Stimulated activated CD4-positive, alpha-beta T cell treated with anti-CD3 and anti-CD28 coated beads, Interleukin-15, amount 100 ng/mL, for 1 hour (primary cell): ENCODE measurements at regions not wholly inside any gene's neighbourhood (a gene's known extent, or its start where the extent isn't known, plus 50 kb on each side); places are given as distances from the start of the nearest gene placed in this dataset.
"Not testable (repeated sequence)": the region's sequence is repeated elsewhere in the genome, so short reads cannot be mapped to it uniquely, and the experiment has no call there.

ENCODE experiments used
- DNase-seq, 2 donors: peaks; one replicate each; pipeline ENCODE4 v3.0.0-alpha.2; 2020; ENCODE audit warnings: low read depth in 1 of 2, low spot score in 1 of 2

DNA sequence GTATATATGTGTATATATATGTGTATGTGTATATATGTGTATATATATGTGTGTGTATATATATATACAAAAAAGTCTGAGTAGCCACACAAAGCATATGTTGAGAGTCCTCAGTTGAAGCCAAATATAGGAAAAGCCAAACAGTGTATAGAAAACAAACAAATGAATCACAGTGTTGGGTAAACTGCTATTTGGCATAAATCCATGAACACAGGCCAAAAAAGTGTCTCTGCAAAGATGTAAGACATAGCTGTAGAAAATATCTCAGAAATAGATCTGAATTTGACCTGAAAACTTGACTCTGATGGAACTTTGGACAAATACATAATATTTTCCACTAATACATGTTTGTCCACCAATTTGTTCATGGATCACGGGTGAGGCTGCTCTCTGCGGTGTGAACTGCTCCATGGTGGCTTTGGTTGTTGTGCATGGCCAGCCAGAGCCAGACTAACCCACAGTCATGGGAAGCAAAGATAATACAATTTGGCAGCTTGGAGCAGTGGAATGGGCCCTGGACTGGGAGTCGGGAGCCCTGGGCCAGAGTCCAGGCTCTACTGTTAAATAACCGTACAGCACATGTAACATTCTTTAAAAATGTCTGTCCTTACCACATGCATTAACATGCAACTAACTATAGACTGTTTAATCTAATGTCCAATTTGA lies 76.9 kb upstream of the EED start:
- DNase-seq = no peak

DNA sequence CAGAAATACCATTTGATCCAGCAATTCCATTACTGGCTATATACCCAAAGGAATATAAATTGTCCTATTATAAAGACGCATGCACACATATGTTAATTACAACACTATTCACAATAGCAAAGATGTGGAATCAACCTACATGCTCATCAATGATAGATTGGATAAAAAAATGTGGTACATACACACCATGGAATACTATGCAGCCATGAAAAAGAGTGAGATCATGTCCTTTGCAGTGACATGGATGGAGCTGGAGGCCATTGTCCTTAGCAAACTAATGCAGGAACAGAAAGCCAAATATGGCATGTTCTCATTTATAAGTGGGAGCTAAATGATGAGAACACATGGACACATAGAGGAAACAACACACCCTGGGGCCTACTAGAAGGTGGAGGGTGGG lies 78.3 kb upstream of the EED start:
- DNase-seq = not testable (repeated sequence)

DNA sequence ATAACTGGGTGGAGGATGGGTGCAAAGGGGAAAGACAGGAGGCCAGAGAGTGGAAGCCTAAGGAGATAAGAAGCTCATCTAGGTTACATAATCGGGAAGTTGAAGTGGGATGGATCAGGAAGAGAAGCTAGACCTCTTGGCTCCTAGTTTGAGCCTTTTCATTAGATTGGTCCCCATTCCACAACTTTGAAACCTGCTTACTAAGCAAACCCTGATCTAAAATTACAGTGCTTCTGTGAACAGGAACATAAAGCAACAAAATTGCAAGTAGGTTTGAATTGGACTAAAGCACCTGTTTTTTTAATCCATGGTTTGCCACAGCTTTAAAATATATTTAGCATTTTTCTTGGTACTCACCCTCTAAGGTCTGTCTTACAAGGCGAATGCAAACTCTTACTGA lies 80.4 kb upstream of the EED start:
- DNase-seq = no peak

DNA sequence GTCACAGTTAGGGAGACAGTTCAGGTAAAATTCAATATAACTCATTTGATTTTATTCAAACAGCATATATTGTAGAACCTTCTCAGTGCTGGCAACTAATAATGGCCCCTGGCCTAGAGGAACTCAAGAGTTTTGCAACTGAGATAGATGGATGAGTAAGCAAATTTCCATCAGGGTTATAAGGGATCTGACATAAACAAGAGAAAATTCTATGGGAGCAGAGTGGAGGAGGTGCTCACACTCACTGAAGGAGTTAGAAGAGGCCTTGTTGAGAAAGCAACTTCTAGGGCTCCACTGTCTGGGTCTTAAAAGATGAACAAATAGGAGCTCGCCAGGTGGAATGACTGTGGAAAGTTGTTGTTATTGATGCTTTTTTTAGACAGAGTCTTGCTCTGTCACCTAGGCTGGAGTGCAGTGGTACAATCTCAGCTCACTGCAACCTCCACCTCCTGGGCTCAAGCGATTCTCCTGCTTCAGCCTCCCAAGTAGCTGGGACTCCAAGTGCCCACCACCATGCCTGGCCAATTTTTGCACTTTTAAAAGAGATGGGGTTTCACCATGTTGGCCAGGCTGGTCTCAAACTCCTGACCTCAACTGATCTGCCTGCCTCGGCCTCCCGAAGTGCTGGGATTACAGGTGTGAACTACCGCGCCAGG lies 81.2 kb upstream of the EED start:
- not testable (repeated sequence) for DNase-seq

DNA sequence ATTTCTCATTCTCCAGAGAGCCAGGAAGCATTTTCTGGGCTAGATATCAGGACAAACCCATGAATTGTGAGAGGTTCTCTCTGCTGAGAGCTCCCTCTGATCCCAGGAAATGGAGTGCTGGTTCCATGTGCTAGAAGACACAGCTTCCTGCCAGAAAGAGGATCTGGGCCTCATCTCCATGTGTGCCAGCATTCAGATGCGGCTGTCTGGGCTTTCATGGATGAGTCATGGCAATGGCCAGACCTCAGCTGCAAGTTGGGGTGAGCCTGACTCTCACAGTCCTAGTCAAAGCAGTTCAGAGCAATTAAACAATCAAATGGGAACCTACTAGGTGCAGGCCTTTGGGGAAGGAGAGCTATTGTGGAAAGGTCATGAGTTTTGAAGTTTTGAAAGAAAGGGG lies 82.3 kb upstream of the EED start:
- no peak for DNase-seq

DNA sequence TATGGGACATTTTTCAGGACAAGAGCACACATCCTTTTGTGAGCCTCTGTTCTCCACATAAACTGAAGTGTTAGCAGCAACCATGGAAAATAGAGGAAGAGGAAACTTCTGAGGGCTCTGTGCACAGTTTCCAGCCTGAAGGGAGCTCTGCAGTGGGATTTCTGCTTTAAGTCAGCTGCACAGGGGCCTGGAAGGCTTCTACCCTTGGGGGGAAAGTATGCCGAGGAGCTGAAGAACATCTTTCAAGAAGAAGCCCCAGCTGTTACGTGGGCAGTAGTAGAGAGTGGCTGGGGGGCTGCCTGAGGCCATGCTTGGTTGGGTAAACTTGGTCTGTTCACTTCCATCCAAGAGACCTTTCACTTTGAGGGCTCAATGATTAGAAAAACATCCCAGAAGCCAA lies 82.7 kb upstream of the EED start:
- no peak for DNase-seq

DNA sequence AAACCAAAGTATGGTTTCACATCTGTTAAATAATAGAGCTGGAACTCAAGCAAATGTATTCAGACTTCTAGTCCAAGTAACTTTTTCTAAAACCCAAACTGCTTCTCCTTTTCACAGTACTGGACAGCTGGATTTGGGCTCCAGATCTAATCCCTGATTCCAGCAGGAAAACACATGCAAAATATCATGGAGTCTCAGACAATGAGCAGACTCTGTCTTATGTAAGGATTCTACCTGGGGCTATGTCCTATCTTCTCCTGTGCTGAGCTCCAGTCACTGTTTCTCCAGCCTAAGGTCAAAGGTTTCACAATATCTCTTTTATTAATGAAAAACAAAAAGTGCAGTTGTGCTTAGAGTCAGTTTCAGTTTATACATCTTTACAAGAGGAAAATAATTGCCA lies 83.2 kb upstream of the EED start:
- no peak for DNase-seq

DNA sequence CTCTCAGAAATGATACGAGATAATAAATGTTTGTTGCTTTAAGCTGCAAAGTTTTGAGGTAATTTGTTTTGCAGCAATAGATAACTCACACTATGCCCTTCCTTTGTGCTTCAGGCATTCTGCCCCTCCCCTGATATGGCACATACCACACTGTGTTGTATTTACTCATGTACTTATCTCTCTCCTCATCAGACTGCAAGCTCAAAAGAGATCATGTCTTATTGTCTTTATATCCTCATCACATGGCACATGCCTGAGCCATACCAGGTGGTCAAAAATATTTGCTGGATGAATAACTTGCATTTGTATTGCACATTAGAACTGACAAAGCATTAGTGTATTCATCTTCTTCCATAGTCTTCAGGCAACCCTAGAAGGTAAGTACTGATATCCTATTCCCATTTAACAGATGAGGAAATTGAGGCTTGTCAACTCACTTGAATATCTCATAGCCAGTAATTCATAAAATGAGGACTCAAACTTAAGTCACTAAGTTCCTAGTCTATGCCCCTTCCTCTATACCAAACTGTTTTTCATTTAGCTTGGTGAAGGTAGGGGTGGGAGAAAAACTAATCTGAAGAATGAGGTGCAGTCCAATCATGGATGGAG lies 83.9 kb upstream of the EED start:
- no peak for DNase-seq

DNA sequence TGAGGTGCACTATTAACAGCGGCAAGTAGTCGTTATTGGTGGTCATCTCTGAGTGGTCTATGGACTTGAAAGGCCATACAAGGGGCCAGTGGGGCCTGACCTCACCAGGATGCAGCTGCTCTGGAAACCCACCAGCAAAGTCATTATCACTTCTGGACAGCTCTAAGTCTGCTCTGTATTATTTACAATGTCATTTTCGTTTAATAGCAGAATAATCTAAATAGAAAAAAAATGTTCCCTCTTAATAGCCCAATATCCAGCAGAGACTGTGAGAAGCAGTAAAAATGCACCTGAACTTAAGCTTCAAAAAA lies 85.0 kb upstream of the EED start:
- DNase-seq = no peak

DNA sequence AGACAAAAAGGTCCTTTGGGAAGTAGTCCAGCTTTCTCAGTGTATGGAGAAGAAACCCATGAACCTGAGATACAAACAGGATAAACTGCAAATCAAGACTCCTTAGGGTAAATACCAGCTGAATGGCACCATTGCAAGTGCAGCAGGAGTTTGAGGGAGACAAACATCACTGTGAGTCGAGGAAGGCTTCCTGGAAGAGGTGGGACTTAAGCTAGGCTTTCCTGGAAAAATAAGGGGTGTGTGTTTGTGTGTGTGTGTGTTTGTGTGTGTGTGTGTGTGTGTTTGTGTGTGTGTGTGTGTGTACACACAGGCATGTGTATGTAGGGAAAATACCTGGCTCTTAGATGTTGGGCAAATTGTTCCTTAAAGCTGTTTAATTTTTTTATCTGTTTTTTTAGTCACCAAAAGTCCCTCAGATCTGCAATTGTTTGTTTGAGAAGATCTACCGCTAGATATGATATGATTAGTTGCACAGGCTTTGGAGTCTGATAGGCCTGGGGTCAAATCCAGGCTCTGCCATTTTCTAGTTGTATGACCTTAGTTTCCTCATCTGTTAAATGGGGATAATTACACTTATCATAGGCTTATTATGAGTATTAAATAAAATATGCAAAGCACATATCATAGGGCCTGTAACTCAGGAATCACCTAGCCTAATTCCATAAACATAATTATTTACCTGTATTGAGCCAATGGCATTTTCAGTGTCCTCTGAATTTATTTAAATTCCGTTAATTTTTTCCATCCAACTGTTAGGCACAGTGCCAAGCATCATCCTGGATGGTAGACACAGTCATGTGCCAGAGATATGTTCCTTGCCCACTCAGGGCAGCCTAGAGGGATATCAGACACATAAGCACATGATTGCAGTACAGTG lies 85.6 kb upstream of the EED start:
- DNase-seq = no peak

DNA sequence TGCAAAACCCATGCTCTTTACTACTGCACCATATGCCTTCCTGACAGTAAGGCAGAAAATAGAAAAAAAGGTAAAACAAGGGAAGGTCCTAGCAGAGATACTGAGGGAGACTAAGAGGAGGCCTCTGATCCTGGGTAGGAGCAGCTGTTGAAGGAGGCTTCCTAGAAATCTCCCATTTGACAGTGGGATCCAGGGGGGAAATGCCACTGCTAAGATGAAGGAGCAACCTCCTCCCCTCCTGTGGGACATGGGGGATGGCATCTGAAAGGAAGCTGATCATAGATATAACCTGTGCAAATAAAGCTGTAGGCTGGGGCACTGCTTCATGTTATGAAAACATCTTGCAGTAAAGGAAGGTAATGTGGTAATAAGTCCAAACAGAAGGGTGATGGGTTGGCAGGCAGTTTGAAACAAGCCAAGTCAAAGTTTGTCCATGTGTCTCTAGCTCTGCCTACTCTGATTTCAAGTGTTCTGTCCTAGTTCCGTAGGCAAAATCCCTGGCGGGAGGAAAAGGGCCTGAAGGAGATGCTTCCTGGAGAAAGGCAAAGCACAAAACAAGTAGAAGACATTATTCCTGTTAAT lies 86.7 kb upstream of the EED start:
- DNase-seq = no peak

DNA sequence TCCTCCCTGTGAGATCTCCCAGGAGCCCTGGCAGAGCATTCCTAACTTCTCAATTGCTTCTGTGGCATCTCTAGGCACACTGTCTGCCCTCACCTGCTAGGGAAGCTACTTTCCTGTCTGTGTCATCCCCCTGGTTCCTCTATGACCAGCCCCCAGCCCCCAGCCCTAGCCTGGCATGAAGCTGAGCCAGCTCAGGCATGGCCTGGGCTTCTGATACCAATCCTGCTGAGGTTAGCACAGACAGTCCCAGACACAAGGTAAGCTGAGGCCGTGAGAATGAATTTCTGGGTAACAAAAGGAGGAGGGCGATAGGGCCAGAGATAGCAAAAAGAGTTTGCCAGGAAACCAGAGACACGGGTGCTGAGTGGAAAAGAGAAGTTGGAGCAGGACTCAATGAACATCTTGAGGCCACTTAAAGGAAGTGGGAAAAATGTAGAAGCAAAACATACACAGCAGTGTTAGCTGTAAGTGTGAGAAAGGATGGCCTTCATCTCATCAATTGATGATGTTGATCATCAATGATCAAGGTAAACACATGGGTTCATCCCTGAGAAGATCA lies 87.6 kb upstream of the PICALM start:
- DNase-seq = no peak

DNA sequence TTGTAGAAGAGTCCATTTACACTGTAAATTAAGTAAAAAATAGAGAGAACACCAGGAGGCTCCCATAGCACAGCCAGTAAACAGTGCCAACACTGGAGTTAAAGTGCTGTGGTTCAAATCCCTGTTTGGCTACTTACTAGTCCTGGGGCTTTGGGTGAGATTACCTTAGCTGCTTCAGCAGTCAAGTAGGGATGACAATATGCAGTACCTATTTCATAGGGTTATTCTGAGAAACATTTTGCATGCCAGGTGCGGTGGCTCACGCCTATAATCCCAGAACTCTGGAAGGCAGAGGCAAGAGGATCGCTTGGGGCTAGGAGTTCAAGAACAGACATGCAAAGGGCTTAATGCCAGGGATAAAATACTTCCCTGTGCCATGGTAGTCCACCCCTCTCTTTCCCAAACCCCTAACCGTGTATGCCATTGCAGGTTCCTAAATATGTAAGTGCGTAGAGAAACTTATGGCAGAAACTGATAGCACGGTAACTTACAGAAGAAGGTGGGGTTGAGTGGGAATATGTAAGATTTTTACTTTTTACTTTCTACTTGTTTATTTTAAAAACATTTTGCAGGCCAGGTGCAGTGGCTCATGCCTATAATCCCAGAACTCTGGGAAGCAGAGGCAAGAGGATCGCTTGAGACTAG lies 86.4 kb upstream of the PICALM start:
- no peak for DNase-seq

DNA sequence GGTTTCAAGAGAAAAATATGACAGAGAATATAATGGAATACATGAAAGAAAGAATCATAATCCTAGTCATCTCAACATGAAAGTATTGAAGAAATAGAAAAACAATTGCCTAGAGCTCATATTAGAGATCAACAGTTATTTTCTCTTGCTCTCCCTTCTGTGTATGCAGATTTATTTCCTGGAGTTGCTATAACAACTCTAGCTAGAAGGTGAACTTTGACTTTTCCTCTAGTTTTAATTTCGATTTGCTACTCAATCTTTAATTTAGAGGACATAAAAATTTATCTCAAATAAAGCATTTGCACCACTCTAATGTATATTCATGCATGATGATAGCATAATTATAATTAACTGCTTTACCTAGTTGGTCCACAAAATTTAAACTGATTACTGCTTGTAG lies 84.6 kb upstream of the PICALM start:
- DNase-seq = no peak

DNA sequence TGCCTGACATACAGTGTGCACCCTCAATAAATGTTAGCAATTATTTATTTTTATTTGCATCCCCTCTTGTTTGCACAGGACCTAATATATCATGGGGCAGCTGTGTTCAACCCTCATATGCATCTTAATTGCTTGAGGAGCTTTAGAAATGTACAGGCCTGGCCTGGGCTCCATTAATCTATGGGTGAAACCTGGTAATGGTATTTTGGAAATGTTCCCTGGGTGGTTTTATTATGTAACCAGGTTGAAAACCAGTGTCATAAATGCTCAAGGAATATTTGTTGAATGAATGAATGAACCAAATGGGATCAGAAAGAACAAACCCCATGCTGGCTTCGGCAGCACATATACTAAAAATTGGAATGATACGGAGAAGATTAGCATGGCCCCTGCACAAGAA lies 84.0 kb upstream of the PICALM start:
- DNase-seq = no peak

DNA sequence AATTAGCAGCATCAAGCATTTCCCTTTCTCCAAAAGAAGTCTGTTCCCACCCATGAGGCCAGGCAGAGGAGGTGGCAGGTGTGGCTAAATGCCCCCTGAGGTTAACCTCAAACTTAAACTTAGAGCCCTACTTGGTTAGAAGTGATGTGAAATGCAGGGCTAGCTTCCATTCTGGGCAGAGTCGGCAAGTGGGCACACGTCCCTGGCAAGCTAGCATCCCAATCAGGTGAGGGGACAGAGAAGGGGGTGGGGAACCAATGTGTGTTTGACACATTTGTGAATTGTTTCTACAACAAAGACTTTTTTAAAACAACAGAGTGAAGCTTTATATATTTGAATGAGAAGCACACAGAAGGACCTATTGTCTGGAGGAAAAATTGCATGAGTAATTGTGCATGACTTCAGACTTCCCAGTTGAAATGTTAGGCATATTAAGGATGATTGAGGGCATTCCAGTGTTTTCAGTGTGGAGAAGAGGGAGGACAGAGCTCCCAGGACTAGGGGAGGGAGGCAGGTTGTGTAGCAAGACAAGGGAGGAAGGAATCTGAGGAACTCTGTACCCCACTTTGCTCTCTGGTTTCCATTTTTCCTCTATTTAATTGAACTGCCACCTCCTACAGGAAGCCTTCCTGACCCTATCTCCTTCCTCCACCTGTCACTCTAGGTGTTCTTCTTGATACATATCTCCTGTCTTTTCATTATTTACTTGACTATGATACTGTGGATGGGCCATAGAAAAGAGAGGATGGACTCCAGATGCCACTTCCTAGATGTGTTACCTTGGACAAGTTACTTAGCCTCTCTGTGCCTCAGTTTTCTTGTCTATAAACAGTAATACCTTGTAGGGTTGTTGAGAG lies 83.3 kb upstream of the PICALM start:
- DNase-seq = no peak

DNA sequence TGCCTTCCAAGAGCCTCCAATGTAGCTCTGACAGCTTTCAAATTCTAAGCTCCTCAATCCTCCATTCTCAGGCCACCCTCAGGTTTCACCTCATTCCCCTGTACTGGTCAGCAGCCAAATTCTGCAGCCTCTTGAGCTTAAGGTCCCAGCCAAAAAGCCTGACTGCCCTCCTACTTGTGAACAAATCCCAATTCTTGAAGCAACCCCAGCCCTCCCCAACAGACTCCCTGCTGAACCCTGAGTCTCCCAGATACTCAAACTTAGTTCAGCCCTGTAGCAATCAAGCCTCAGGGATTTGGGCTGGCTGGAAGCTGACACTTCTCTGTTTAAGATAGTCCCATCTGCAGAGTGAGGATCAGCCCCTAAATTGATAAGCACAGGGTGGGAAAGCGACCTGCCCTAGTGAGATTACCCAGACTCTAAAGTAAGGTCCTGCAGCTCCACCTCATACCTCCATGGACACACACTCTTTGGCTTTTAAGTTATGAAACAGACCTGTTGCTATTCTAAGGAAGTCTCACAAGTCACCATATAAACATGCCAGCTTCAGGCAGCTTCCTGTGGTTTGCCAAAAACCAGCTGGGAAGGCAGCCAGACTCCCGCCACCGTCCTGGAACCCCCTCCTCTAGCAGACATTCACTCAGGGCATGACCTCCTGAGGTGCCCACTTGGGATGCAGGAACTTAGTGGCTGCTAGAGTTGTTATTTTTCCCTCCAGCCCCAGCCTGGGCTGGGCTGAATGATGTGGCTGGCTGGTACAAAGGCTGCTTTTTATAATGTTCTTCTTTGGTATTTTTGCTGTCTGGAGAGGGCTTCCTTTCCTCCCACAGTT lies 82.5 kb upstream of the PICALM start:
- DNase-seq = no peak

DNA sequence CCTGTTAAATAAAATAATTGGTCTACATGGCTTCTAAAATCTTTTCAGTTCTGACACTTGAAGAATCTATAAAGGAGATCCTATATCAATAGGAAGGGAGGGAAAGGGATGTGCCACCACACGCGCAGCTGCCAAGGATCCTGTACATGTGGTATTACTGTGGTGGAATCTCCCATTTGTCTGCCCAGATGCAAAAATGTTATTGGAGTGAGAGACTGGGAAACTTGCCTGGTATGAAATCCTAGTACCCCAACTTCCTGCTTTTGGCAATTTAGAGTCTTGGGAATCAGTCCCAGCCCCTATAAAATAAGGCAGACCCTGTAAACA lies 81.9 kb upstream of the PICALM start:
- no peak for DNase-seq

DNA sequence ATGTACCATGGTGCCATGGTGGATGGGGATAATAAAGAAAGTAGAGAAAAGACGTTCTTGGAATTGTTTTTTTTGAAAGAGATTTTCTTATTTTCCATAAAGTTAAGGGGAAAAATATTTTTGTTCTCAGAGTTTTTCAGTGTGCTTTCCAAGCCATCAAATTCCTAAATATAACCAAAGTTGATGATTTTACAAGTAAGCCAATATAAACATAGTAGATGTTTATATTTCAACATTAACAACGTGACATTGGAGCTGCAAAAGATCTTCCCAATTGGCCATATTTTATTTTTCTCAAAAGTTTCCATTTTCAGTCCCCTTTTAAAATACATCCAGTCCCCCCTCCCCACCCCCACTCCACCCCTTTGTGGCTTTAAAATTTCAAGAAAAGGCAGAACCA lies 80.9 kb upstream of the PICALM start:
- no peak for DNase-seq
